SK-N-SH treated with all-trans-retinoic acid at 6 μM for 48 hours (cell line): ENCODE measurements at regions not wholly inside any gene's neighbourhood (a gene's known extent, or its start where the extent isn't known, plus 50 kb on each side); places are given as distances from the start of the nearest gene placed in this dataset.

ENCODE experiments used
- ARNTL ChIP-seq: fragments of 450-650 bp; formaldehyde crosslinking; IDR thresholded peaks from 2 replicates; pipeline ENCODE4 v1.5.0; 2020; ENCODE audit warnings: low read depth, mild to moderate bottlenecking, moderate library complexity, borderline replicate concordance
- CREB5 ChIP-seq: fragments of 250-450 bp; sonication (Bioruptor Pico); IDR thresholded peaks from 2 replicates; pipeline ENCODE4 v1.5.1; 2020; ENCODE audit warnings: low read depth, mild to moderate bottlenecking, moderate library complexity
- ESRRG ChIP-seq: fragments of 250-450 bp; sonication (Bioruptor Pico); IDR thresholded peaks from 2 replicates; pipeline ENCODE4 v1.6.1; 2021; ENCODE audit warnings: mild to moderate bottlenecking
- GLIS3 ChIP-seq: fragments of 250-450 bp; sonication (Bioruptor Pico); IDR thresholded peaks from 2 replicates; pipeline ENCODE4 v1.5.0; 2020; ENCODE audit warnings: mild to moderate bottlenecking, moderate library complexity
- PATZ1 ChIP-seq: fragments of 250-450 bp; sonication (Bioruptor Pico); IDR thresholded peaks from 2 replicates; pipeline ENCODE4 v1.8.0; 2020; ENCODE audit warnings: mild to moderate bottlenecking, moderate library complexity, borderline replicate concordance
- POU6F1 ChIP-seq: fragments of 250-450 bp; sonication (Bioruptor Pico); IDR thresholded peaks from 2 replicates; pipeline ENCODE4 v1.8.0; 2021; ENCODE audit warnings: low read depth, mild to moderate bottlenecking, moderate library complexity, borderline replicate concordance

GRCh38 chr9:115804206-115804605 lies 349.4 kb upstream of the PAPPA start:
- TF ChIP-seq ESRRG (CRISPR knock-in tag) (no peak), POU6F1 (CRISPR knock-in tag) (no peak), PATZ1 (CRISPR knock-in tag) (no peak), CREB5 (CRISPR knock-in tag) (no peak), ARNTL (CRISPR knock-in tag) (no peak), GLIS3 (CRISPR knock-in tag) (no peak)
